ENCODE measurements at regions not wholly inside any gene's neighbourhood (a gene's known extent, or its start where the extent isn't known, plus 50 kb on each side); places are given as distances from the start of the nearest gene placed in this dataset.

DNA sequence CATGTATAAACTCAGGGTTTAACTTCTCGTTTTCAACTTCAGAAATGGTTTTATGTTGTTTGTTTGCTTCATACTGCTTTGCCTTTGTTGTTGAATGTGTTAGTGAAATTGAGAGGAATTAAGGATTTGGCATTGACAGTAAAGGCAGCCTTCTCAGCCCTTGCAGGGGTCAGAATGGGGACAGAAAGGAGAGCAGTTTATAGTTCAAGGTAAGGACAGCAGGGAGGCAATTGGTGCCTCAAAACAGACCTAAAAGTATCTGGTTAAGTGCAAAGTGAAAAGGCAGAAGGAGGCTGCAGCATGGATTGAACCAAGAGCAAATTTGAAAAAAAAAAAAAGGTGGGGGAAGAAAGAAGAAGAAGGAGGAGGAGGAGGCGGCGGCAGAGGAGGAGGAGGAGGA is 835.0 kb upstream of the ADGRL3 start:
- ChIA-PET CTCF (no interaction called here), POLR2A (no interaction called here)
- DNase-seq (ENCODE audit: low read depth, low spot score) = no peak
- TF ChIP-seq CTCF (IDR thresholded peaks at IDR 0.05; ENCODE audit: insufficient read depth, low read length, missing control alignments) = no peak
- H3K4me3 ChIP-seq (ENCODE audit: low read depth, low read length) = no peak overlapping the region

- TF ChIP-seq CTCF (IDR thresholded peaks at IDR 0.05; ENCODE audit: insufficient read depth, low read length, missing control alignments) = no peak
- H3K4me3 ChIP-seq (ENCODE audit: low read depth, low read length) = no peak overlapping the region
- ChIA-PET CTCF (no interaction called here), POLR2A (no interaction called here)
- DNase-seq (ENCODE audit: low read depth, low spot score) = no peak
These were observed 833.5 kb upstream of the ADGRL3 start for GRCh38 chr4:60366661-60367060.

DNA sequence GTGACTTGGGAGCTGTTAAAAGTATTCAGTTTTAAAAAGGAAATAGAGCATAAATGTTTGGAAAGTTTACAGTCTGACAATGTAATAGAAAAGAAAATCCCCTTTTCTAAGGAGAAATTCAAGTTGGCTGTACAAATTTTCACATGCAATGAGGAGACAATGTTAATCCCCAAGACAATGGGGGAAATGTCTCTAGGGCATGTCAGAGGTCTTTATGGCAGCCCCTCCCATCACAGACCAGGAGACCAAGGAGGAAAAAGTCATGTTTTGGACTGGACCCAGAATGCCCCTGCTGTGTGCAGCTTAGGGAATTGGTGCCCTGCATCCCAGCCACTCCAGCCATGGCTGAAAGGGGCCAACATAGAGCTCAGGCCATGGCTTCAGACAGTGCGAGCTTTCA is 831.1 kb upstream of the ADGRL3 start:
- ChIA-PET POLR2A (no interaction called here), CTCF (no interaction called here)
- no peak overlapping the region for H3K4me3 ChIP-seq (ENCODE audit: low read depth, low read length)
- no peak for DNase-seq (ENCODE audit: low read depth, low spot score)
- no peak for TF ChIP-seq CTCF (IDR thresholded peaks at IDR 0.05; ENCODE audit: insufficient read depth, low read length, missing control alignments)

DNA sequence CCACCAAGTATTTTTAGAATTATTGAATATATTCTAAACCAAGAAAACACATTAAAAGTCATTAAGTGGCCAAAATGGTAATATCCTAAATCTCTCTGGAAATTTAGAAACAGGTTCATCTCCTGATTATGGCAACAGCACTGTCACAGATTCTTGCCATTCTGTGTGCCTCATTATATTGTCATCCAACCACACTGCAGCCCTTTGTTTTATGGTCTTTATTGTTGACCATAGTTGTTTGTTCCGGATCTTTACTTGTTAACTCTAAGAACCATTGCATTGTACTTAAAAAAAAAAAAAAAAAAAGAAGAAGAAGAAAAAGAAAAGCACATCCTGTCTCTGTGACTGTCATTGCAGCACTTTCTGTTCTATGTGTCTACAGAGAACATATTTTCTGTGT is 822.1 kb upstream of the ADGRL3 start:
- ChIA-PET CTCF (no interaction called here), POLR2A (no interaction called here)
- no peak overlapping the region for H3K4me3 ChIP-seq (ENCODE audit: low read depth, low read length)
- DNase-seq (ENCODE audit: low read depth, low spot score) = no peak
- no peak for TF ChIP-seq CTCF (IDR thresholded peaks at IDR 0.05; ENCODE audit: insufficient read depth, low read length, missing control alignments)

- no peak for TF ChIP-seq CTCF (IDR thresholded peaks at IDR 0.05; ENCODE audit: insufficient read depth, low read length, missing control alignments)
- ChIA-PET CTCF (no interaction called here), POLR2A (no interaction called here)
- H3K4me3 ChIP-seq (ENCODE audit: low read depth, low read length) = no peak overlapping the region
- DNase-seq (ENCODE audit: low read depth, low spot score) = no peak
These were observed 815.6 kb upstream of the ADGRL3 start for GRCh38 chr4:60384516-60384915.

DNA sequence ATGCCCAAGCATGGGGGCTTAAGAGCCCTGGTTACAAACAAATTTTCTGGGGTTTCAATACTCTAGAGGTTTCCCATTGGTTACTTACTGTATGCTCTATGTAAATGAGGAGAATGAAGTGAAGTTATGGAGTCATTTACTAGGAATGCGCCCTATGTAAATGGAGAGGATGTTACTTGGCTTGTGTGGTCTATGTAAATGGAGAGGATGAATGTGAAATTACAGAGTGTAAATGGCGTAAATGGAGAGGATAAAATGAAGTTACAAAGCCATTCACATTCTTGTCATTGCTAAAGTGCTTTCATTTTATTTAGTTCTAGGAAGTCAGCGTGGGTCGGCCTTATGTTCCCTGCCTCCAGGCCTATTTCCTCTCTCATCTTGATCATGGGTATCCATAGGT is 810.5 kb upstream of the ADGRL3 start:
- ChIA-PET POLR2A (no interaction called here), CTCF (no interaction called here)
- no peak for TF ChIP-seq CTCF (IDR thresholded peaks at IDR 0.05; ENCODE audit: insufficient read depth, low read length, missing control alignments)
- no peak for DNase-seq (ENCODE audit: low read depth, low spot score)
- no peak overlapping the region for H3K4me3 ChIP-seq (ENCODE audit: low read depth, low read length)
